ENCODE measurements at regions not wholly inside any gene's neighbourhood (a gene's known extent, or its start where the extent isn't known, plus 50 kb on each side); places are given as distances from the start of the nearest gene placed in this dataset.

GRCh38 chr18:45197526-45197970 lies 417.7 kb upstream of the SLC14A2 start:
- Histone ChIP-seq H3K36me3 (no peaks in the 10 kb centered on the region), H3K9me3 (no peaks in the 10 kb centered on the region), H3K27me3 (no peaks in the 10 kb centered on the region), H3K27ac (no peak overlapping the region), H3K4me1 (ENCODE audit: insufficient read depth) (no peaks in the 10 kb centered on the region), H3K4me3 (no peak overlapping the region)
- TF ChIP-seq CTCF (IDR thresholded peaks at IDR 0.05) (no peak), EP300 (IDR thresholded peaks at IDR 0.05) (no peak), POLR2A (IDR thresholded peaks at IDR 0.05) (no peak)
- WGBS, 3 donors: 87 to 94% (median 93%) methylated on average over 5 of the region's 5 CpGs
- no peak for DNase-seq
- intact Hi-C loops (cut with DNase I): no loop called here

GRCh38 chr18:45198526-45198925 lies 416.8 kb upstream of the SLC14A2 start:
- H3K4me1 ChIP-seq (ENCODE audit: insufficient read depth): no peaks in the 10 kb centered on the region
- intact Hi-C loops (cut with DNase I): no loop called here
- no peaks in the 10 kb centered on the region for H3K9me3 ChIP-seq
- TF ChIP-seq POLR2A (IDR thresholded peaks at IDR 0.05) (no peak), EP300 (IDR thresholded peaks at IDR 0.05) (no peak), CTCF (IDR thresholded peaks at IDR 0.05) (no peak)
- no peaks in the 10 kb centered on the region for H3K27me3 ChIP-seq
- no peak overlapping the region for H3K4me3 ChIP-seq
- no peak for DNase-seq
- no peak overlapping the region for H3K27ac ChIP-seq
- H3K36me3 ChIP-seq: no peaks in the 10 kb centered on the region

GRCh38 chr18:45201029-45201428 lies 414.2 kb upstream of the SLC14A2 start:
- Histone ChIP-seq H3K27me3 (no peaks in the 10 kb centered on the region), H3K4me3 (no peak overlapping the region), H3K9me3 (no peaks in the 10 kb centered on the region), H3K36me3 (no peaks in the 10 kb centered on the region), H3K4me1 (ENCODE audit: insufficient read depth) (no peaks in the 10 kb centered on the region), H3K27ac (no peak overlapping the region)
- TF ChIP-seq POLR2A (IDR thresholded peaks at IDR 0.05) (no peak), CTCF (IDR thresholded peaks at IDR 0.05) (no peak), EP300 (IDR thresholded peaks at IDR 0.05) (no peak)
- WGBS, 3 donors: 90 to 95% (median 95%) methylated on average over 2 of the region's 2 CpGs
- no peak for DNase-seq
- intact Hi-C loops (cut with DNase I): no loop called here

- intact Hi-C loops (cut with DNase I): no loop called here
- TF ChIP-seq CTCF (IDR thresholded peaks at IDR 0.05) (no peak), POLR2A (IDR thresholded peaks at IDR 0.05) (no peak), EP300 (IDR thresholded peaks at IDR 0.05) (no peak)
- no peaks in the 10 kb centered on the region for H3K9me3 ChIP-seq
- no peak overlapping the region for H3K4me3 ChIP-seq
- H3K4me1 ChIP-seq (ENCODE audit: insufficient read depth): no peaks in the 10 kb centered on the region
- H3K27ac ChIP-seq: no peak overlapping the region
- no peak for DNase-seq
- H3K27me3 ChIP-seq: no peaks in the 10 kb centered on the region
- no peaks in the 10 kb centered on the region for H3K36me3 ChIP-seq
These were observed 413.8 kb upstream of the SLC14A2 start for GRCh38 chr18:45201489-45201888.

- Histone ChIP-seq H3K4me1 (ENCODE audit: insufficient read depth) (no peaks in the 10 kb centered on the region), H3K36me3 (no peaks in the 10 kb centered on the region), H3K27me3 (no peaks in the 10 kb centered on the region), H3K9me3 (no peaks in the 10 kb centered on the region), H3K27ac (no peak overlapping the region), H3K4me3 (no peak overlapping the region)
- TF ChIP-seq CTCF (IDR thresholded peaks at IDR 0.05) (no peak), POLR2A (IDR thresholded peaks at IDR 0.05) (no peak), EP300 (IDR thresholded peaks at IDR 0.05) (no peak)
- intact Hi-C loops (cut with DNase I): no loop called here
- DNase-seq: no peak
These were observed 413.2 kb upstream of the SLC14A2 start for GRCh38 chr18:45202061-45202460.

Measured in ovary (tissue), 7 donors.